H1 (cell line): ENCODE measurements at regions not wholly inside any gene's neighbourhood (a gene's known extent, or its start where the extent isn't known, plus 50 kb on each side); places are given as distances from the start of the nearest gene placed in this dataset.

Source experiments
- CTCF ChIA-PET: fragments of 300-600 bp; sonication (Branson Sonifier 250); formaldehyde crosslinking; loops from one replicate; lab custom pipeline; 2021; ENCODE audit not compliant: partially characterized antibody; lab: Charles Lee
- POLR2A ChIA-PET: fragments of 300-600 bp; sonication (Branson Sonifier 250); formaldehyde crosslinking; loops from one replicate; lab custom pipeline; 2021; ENCODE audit warnings: inconsistent platforms; ENCODE audit not compliant: partially characterized antibody; lab: Charles Lee
- DNase-seq, 2 experiments: peaks; one replicate each; pipeline versions ENCODE4 v3.0.0 to v3.0.0-alpha.2; 2010 to 2022; ENCODE audit warnings: low spot score in 2 of 2, low read depth in 1 of 2, mixed read lengths in 1 of 2
- FAIRE-seq: peaks from 2 replicates; lab custom pipeline; 2011; peaks lifted over from hg19 to GRCh38; lab: Jason Lieb, UNC
- H2AFZ ChIP-seq: 2 replicates; pipeline ENCODE4 v1.8.1; 2012; ENCODE audit warnings: low read length, inconsistent platforms
- H2AK5ac ChIP-seq: 2 replicates; pipeline ENCODE4 v1.6.1; 2013; ENCODE audit warnings: low read depth, low read length
- H2BK120ac ChIP-seq: replicated peaks from 2 replicates; pipeline ENCODE3; 2013; ENCODE audit warnings: low read depth, low read length, inconsistent platforms
- H2BK12ac ChIP-seq: 2 replicates; pipeline ENCODE4 v1.6.1; 2013; ENCODE audit warnings: low read depth, low read length
- H2BK15ac ChIP-seq: 2 replicates; pipeline ENCODE4 v1.6.1; 2013; ENCODE audit warnings: low read length
- H2BK20ac ChIP-seq: 2 replicates; pipeline ENCODE4 v1.6.1; 2013; ENCODE audit warnings: low read length
- H2BK5ac ChIP-seq: 2 replicates; pipeline ENCODE4 v1.6.1; 2013; ENCODE audit warnings: low read depth, low read length
- H3K14ac ChIP-seq: 2 replicates; pipeline ENCODE4 v1.6.1; 2013; ENCODE audit warnings: inconsistent platforms; ENCODE audit not compliant: insufficient read length
- H3K18ac ChIP-seq: 2 replicates; pipeline ENCODE4 v1.6.1; 2013; ENCODE audit warnings: low read length; ENCODE audit errors: extremely low read depth
- H3K23ac ChIP-seq: 2 replicates; pipeline ENCODE4 v1.6.1; 2013; ENCODE audit warnings: inconsistent platforms; ENCODE audit not compliant: insufficient read length
- H3K23me2 ChIP-seq: 2 replicates; pipeline ENCODE4 v1.6.1; 2013; ENCODE audit warnings: low read depth, low read length
- H3K27ac ChIP-seq: 2 replicates; pipeline ENCODE4 v1.6.1; 2011; ENCODE audit warnings: low read depth, low read length, inconsistent platforms
- H3K27me3 ChIP-seq, 4 experiments: replicated peaks in 1 of 4; 1 replicate in 1 of 4; 2 replicates in 3 of 4; pipeline versions ENCODE4 v1.6.1 to v1.8.1; 2011 to 2013; ENCODE audit warnings: low read length in 3 of 4, mild to moderate bottlenecking in 3 of 4, inconsistent platforms in 2 of 4, mixed read lengths in 2 of 4, moderate library complexity in 1 of 4; ENCODE audit not compliant: control insufficient read depth in 3 of 4, insufficient read depth in 3 of 4; ENCODE audit errors: extremely low read depth in 1 of 4
- H3K36me3 ChIP-seq, 4 experiments: 2 replicates each; pipeline versions ENCODE4 v1.6.1 to v1.8.1; 2011 to 2013; ENCODE audit warnings: mild to moderate bottlenecking in 4 of 4, low read length in 3 of 4, moderate library complexity in 2 of 4, control low read depth in 1 of 4, inconsistent platforms in 1 of 4; ENCODE audit not compliant: insufficient read depth in 4 of 4, control insufficient read depth in 2 of 4
- H3K4ac ChIP-seq: replicated peaks from 2 replicates; pipeline ENCODE3; 2013; ENCODE audit warnings: low read length, low read depth, mixed read lengths, inconsistent platforms; ENCODE audit not compliant: insufficient read length
- H3K4me1 ChIP-seq, 4 experiments: replicated peaks in 1 of 4; 1 replicate in 1 of 4; 2 replicates in 3 of 4; pipeline versions ENCODE4 v1.6.1 to v1.8.1; 2011 to 2013; ENCODE audit warnings: low read length in 3 of 4, inconsistent platforms in 2 of 4, mixed read lengths in 1 of 4; ENCODE audit not compliant: insufficient read depth in 4 of 4, control insufficient read depth in 3 of 4
- H3K4me2 ChIP-seq, 2 experiments: 2 replicates each; pipeline versions ENCODE4 v1.6.1 to v1.8.1; 2011 to 2013; ENCODE audit warnings: low read depth in 2 of 2, low read length in 2 of 2, control low read depth in 1 of 2, inconsistent platforms in 1 of 2, mild to moderate bottlenecking in 1 of 2; ENCODE audit not compliant: insufficient read depth in 1 of 2
- H3K4me3 ChIP-seq, 4 experiments: fragments of 200-600, 300-600 bp in 1 of 4; sonication (generic), shearing (Covaris generic), sonication (Bioruptor Twin) in 1 of 4; 2 replicates each; pipeline versions ENCODE4 v1.5.1 to v1.8.1; 2011 to 2016; ENCODE audit warnings: low read length in 4 of 4, low read depth in 3 of 4, control low read depth in 2 of 4, inconsistent platforms in 2 of 4, mild to moderate bottlenecking in 2 of 4, mixed read lengths in 1 of 4, moderate library complexity in 1 of 4; ENCODE audit not compliant: insufficient read depth in 2 of 4; ENCODE audit errors: extremely low read depth in 1 of 4
- H3K56ac ChIP-seq: replicated peaks from 2 replicates; pipeline ENCODE3; 2013; ENCODE audit warnings: low read depth, mild to moderate bottlenecking, mixed read lengths, low read length, inconsistent platforms; ENCODE audit not compliant: insufficient read length
- H3K79me1 ChIP-seq: 2 replicates; pipeline ENCODE4 v1.6.1; 2013; ENCODE audit warnings: low read depth, low read length, control low read depth
- H3K79me2 ChIP-seq, 2 experiments: 2 replicates each; pipeline versions ENCODE4 v1.6.1 to v1.8.1; 2012 to 2013; ENCODE audit warnings: low read length in 2 of 2, mild to moderate bottlenecking in 2 of 2, inconsistent platforms in 1 of 2; ENCODE audit not compliant: insufficient read depth in 2 of 2, control insufficient read depth in 1 of 2
- H3K9ac ChIP-seq, 4 experiments: replicated peaks in 1 of 4; 1 replicate in 1 of 4; 2 replicates in 3 of 4; pipeline versions ENCODE4 v1.6.1 to v1.8.1; 2011 to 2013; ENCODE audit warnings: low read depth in 3 of 4, low read length in 3 of 4, control low read depth in 2 of 4, mild to moderate bottlenecking in 2 of 4, moderate library complexity in 2 of 4, inconsistent platforms in 1 of 4; ENCODE audit errors: extremely low read depth in 1 of 4
- H3K9me3 ChIP-seq, 2 experiments: 2 replicates each; pipeline versions ENCODE4 v1.6.1 to v1.8.1; 2012 to 2013; ENCODE audit warnings: mild to moderate bottlenecking in 2 of 2, moderate library complexity in 2 of 2, control low read depth in 1 of 2, inconsistent platforms in 1 of 2, low read depth in 1 of 2, low read length in 1 of 2, mixed read lengths in 1 of 2; ENCODE audit not compliant: insufficient read depth in 2 of 2
- H4K20me1 ChIP-seq, 2 experiments: replicated peaks in 1 of 2; 2 replicates each; pipeline versions ENCODE3 to v1.8.1; 2011 to 2013; ENCODE audit warnings: inconsistent platforms in 2 of 2, low read length in 2 of 2, mild to moderate bottlenecking in 1 of 2; ENCODE audit not compliant: insufficient read depth in 2 of 2, control insufficient read depth in 1 of 2
- H4K5ac ChIP-seq: 2 replicates; pipeline ENCODE4 v1.6.1; 2013; ENCODE audit warnings: low read length, low read depth, mixed read lengths, inconsistent platforms; ENCODE audit not compliant: insufficient read length
- H4K8ac ChIP-seq: 2 replicates; pipeline ENCODE4 v1.8.0; 2013; ENCODE audit warnings: mild to moderate bottlenecking, moderate library complexity, low read length, inconsistent platforms; ENCODE audit not compliant: insufficient read depth; ENCODE audit errors: extremely low read depth
- H4K91ac ChIP-seq: replicated peaks from 2 replicates; pipeline ENCODE3; 2013; ENCODE audit warnings: low read length, mixed read lengths, inconsistent platforms; ENCODE audit not compliant: insufficient read length
- CTCF ChIP-seq, 3 experiments: IDR thresholded peaks; 1 replicate in 2 of 3; 2 replicates in 1 of 3; pipeline versions ENCODE4 v1.5.1 to v1.6.1; 2011; ENCODE audit warnings: low read length in 3 of 3, mild to moderate bottlenecking in 3 of 3, inconsistent platforms in 2 of 3, low read depth in 1 of 3, moderate library complexity in 1 of 3; ENCODE audit not compliant: insufficient read depth in 1 of 3; ENCODE audit errors: control extremely low read depth in 1 of 3
- EP300 ChIP-seq, 2 experiments: IDR thresholded peaks; 1 replicate in 1 of 2; 2 replicates in 1 of 2; pipeline ENCODE4 v1.6.1; 2011 to 2012; ENCODE audit warnings: low read depth in 2 of 2, low read length in 2 of 2, mild to moderate bottlenecking in 2 of 2, borderline replicate concordance in 1 of 2, inconsistent platforms in 1 of 2, moderate library complexity in 1 of 2
- KDM1A ChIP-seq: fragments of 200-600, 300-600 bp; sonication (generic); IDR thresholded peaks from 2 replicates; pipeline ENCODE4 v1.7.1; 2016; ENCODE audit warnings: mild to moderate bottlenecking, low read length, borderline replicate concordance
- KDM5A ChIP-seq: fragments of 200-600 bp; IDR thresholded peaks from 2 replicates; pipeline ENCODE4 v1.7.1; 2012; ENCODE audit warnings: mild to moderate bottlenecking, low read length, inconsistent platforms, mixed read lengths
- WGBS, 2 experiments: shearing (Covaris generic) in 1 of 2; methylation state at CpG; one replicate each; pipeline versions ENCODE4 v1.1.6 to v1.1.7; 2013 to 2015; ENCODE audit warnings: low lambda C conversion rate in 2 of 2, mixed read lengths in 2 of 2, inconsistent platforms in 1 of 2, low coverage in 1 of 2, missing lambda C conversion rate in 1 of 2; ENCODE audit not compliant: insufficient replicate concordance in 2 of 2, insufficient coverage in 1 of 2, insufficient read length in 1 of 2; ENCODE audit errors: extremely low coverage in 1 of 2, missing lambda C conversion rate in 1 of 2; 5-methylcytosine and 5-hydroxymethylcytosine counted together

- Histone ChIP-seq H3K27ac (no peak overlapping the region), H3K9ac (no peak overlapping the region), H2BK20ac (no peak overlapping the region)
- TF ChIP-seq CTCF (IDR thresholded peaks at IDR 0.05; ENCODE audit: control extremely low read depth in 1 of 3, insufficient read depth in 1 of 3, low read depth in 1 of 3, low read length in 3 of 3) (no peak), KDM1A (peak; percentile 51; the same call in 1 of the 2 replicates), EP300 (IDR thresholded peaks at IDR 0.05; ENCODE audit: borderline replicate concordance in 1 of 2, low read depth in 2 of 2, low read length in 2 of 2) (no peak), KDM5A (no peak)
- TF ChIP-seq, all 59 proteins: peak for 1
- ChIA-PET POLR2A (no interaction called here), CTCF (interaction anchor here (0.6 to 3.8 kb wide), 7 partner anchors 21 to 953 kb away, joined by 3 to 14 read pairs (median 4); partner anchors contain the start of genes CHCHD4 and TMEM43)
- Histone ChIP-seq H2AK5ac (peak overlapping the region; percentile 58; the same call in 1 of the 2 replicates), H2BK120ac (no peak overlapping the region), H3K79me1 (no peaks in the 10 kb centered on the region), H3K4ac (no peak overlapping the region), H3K23me2 (no peaks in the 10 kb centered on the region), H3K4me1 (peaks cover 0 to 6% (median 6%) of the 10 kb centered on the region in 4 experiments; a peak in 6 of 7 replicates), H3K56ac (no peak overlapping the region), H3K14ac (no peak overlapping the region), H4K8ac (no peak overlapping the region), H3K23ac (no peak overlapping the region), H4K5ac (no peak overlapping the region), H4K91ac (no peak overlapping the region), H2AFZ (no peak overlapping the region), H3K4me3 (no peak overlapping the region), H2BK12ac (peak overlapping the region; percentile 71; the same call in 1 of the 2 replicates), H3K4me2 (no peak overlapping the region), H3K18ac (no peak overlapping the region), H3K27me3 (no peaks in the 10 kb centered on the region), H4K20me1 (no peaks in the 10 kb centered on the region), H3K79me2 (no peaks in the 10 kb centered on the region), H2BK5ac (no peak overlapping the region), H3K9me3 (peaks cover 7 to 8% of the 10 kb centered on the region in 2 experiments), H2BK15ac (no peak overlapping the region), H3K36me3 (no peaks in the 10 kb centered on the region)
- no peak for FAIRE-seq
- DNase-seq = no peak
- 83% methylated on average over 19 of the region's 19 CpGs; no CpG with 5 or more reads in 1 of the 2 experiments for WGBS, 2 experiments
Observed at GRCh38 chr3:13171704-13172643, 98.7 kb upstream of the IQSEC1 start.
